GM18519 (cell line): ENCODE measurements at regions not wholly inside any gene's neighbourhood (a gene's known extent, or its start where the extent isn't known, plus 50 kb on each side); places are given as distances from the start of the nearest gene placed in this dataset.
A peak's percentile ranks its signal among the peaks of the same experiment; 100 is the strongest.

Source experiments
- ATAC-seq: cut with Tn5 transposase; IDR thresholded peaks from one replicate; pipeline ENCODE4 v1.9.1; 2021; ENCODE audit warnings: mild to moderate bottlenecking, moderate library complexity; ENCODE audit not compliant: unreplicated experiment, low FRiP score

- no peak for ATAC-seq
Measured at GRCh38 chrX:121102101-121102500, 54.7 kb downstream of the GLUD2 start.

GRCh38 chrX:121103381-121103780, 56.0 kb downstream of the GLUD2 start:
- no peak for ATAC-seq

GRCh38 chrX:121106484-121107235, 59.2 kb downstream of the GLUD2 start:
- no peak for ATAC-seq

- no peak for ATAC-seq
Measured at GRCh38 chrX:121109986-121110385, 62.6 kb downstream of the GLUD2 start.

- no peak for ATAC-seq
Measured at GRCh38 chrX:121110536-121110935, 63.1 kb downstream of the GLUD2 start.

GRCh38 chrX:121114691-121115090, 67.3 kb downstream of the GLUD2 start:
- ATAC-seq: no peak

GRCh38 chrX:121120690-121121605, 73.5 kb downstream of the GLUD2 start:
- ATAC-seq: no peak

GRCh38 chrX:121122332-121122731, 74.9 kb downstream of the GLUD2 start:
- ATAC-seq: no peak

- ATAC-seq: no peak
Measured at GRCh38 chrX:121128925-121129877, 81.8 kb downstream of the GLUD2 start.

- no peak for ATAC-seq
Measured at GRCh38 chrX:121132675-121133074, 85.3 kb downstream of the GLUD2 start.

GRCh38 chrX:121135488-121136207, 88.2 kb downstream of the GLUD2 start:
- ATAC-seq: no peak

- no peak for ATAC-seq
Measured at GRCh38 chrX:121146059-121146628, 98.7 kb downstream of the GLUD2 start.

- no peak for ATAC-seq
Measured at GRCh38 chrX:121150217-121150616, 102.8 kb downstream of the GLUD2 start.

- peak; percentile 81 for ATAC-seq
Measured at GRCh38 chrX:121151293-121151692, 103.9 kb downstream of the GLUD2 start.

GRCh38 chrX:121154858-121155404, 107.5 kb downstream of the GLUD2 start:
- no peak for ATAC-seq

- peak; percentile 84 for ATAC-seq
Measured at GRCh38 chrX:121160987-121161386, 113.6 kb downstream of the GLUD2 start.

GRCh38 chrX:121161501-121161933, 114.1 kb downstream of the GLUD2 start:
- peak; percentile 30 for ATAC-seq

- ATAC-seq: no peak
Measured at GRCh38 chrX:121163443-121163842, 116.0 kb downstream of the GLUD2 start.

- ATAC-seq: no peak
Measured at GRCh38 chrX:121165930-121166359, 118.5 kb downstream of the GLUD2 start.
